ENCODE measurements at regions not wholly inside any gene's neighbourhood (a gene's known extent, or its start where the extent isn't known, plus 50 kb on each side); places are given as distances from the start of the nearest gene placed in this dataset.

- Histone ChIP-seq H3K27ac (no peak overlapping the region), H3K4me1 (ENCODE audit: low read depth) (no peaks in the 10 kb centered on the region), H3K27me3 (no peaks in the 10 kb centered on the region), H3K9me3 (ENCODE audit: low read depth) (no peaks in the 10 kb centered on the region), H3K4me3 (no peak overlapping the region), H3K36me3 (no peaks in the 10 kb centered on the region)
- TF ChIP-seq CTCF (IDR thresholded peaks at IDR 0.05; ENCODE audit: low read depth, low read length): no peak
- peak in 1 of 2 donors; percentile 70 for DNase-seq (ENCODE audit: low read depth in 1 of 2, low spot score in 1 of 2)
These were observed 119.4 kb downstream of the FOXL1 start for GRCh38 chr16:86697715-86698114.

- Histone ChIP-seq H3K27ac (no peak overlapping the region), H3K36me3 (no peaks in the 10 kb centered on the region)
- no peak for TF ChIP-seq CTCF (IDR thresholded peaks at IDR 0.05; ENCODE audit: low read depth, low read length)
These were observed 121.9 kb downstream of the FOXL1 start for GRCh38 chr16:86700046-86700945.

GRCh38 chr16:86701286-86701975 lies 123.1 kb downstream of the FOXL1 start:
- no peaks in the 10 kb centered on the region for H3K36me3 ChIP-seq
- no peaks in the 10 kb centered on the region for H3K9me3 ChIP-seq (ENCODE audit: low read depth)
- no peaks in the 10 kb centered on the region for H3K4me1 ChIP-seq (ENCODE audit: low read depth)
- H3K4me3 ChIP-seq: no peak overlapping the region
- no peaks in the 10 kb centered on the region for H3K27me3 ChIP-seq
- no peak for DNase-seq (ENCODE audit: low read depth in 1 of 2, low spot score in 1 of 2)
- H3K27ac ChIP-seq: no peak overlapping the region
- no peak for TF ChIP-seq CTCF (IDR thresholded peaks at IDR 0.05; ENCODE audit: low read depth, low read length)

More at GRCh38 chr16:86700046-86700945, 121.9 kb downstream of the FOXL1 start:
- no peaks in the 10 kb centered on the region for H3K9me3 ChIP-seq (ENCODE audit: low read depth)
- no peaks in the 10 kb centered on the region for H3K4me1 ChIP-seq (ENCODE audit: low read depth)
- no peaks in the 10 kb centered on the region for H3K27me3 ChIP-seq
- no peak overlapping the region for H3K4me3 ChIP-seq
- no peak for DNase-seq (ENCODE audit: low read depth in 1 of 2, low spot score in 1 of 2)

- H3K27me3 ChIP-seq: no peaks in the 10 kb centered on the region
- no peak overlapping the region for H3K27ac ChIP-seq
- H3K4me1 ChIP-seq (ENCODE audit: low read depth): no peaks in the 10 kb centered on the region
- H3K9me3 ChIP-seq (ENCODE audit: low read depth): no peaks in the 10 kb centered on the region
- H3K4me3 ChIP-seq: no peak overlapping the region
- H3K36me3 ChIP-seq: no peaks in the 10 kb centered on the region
- no peak for DNase-seq (ENCODE audit: low read depth in 1 of 2, low spot score in 1 of 2)
- TF ChIP-seq CTCF (IDR thresholded peaks at IDR 0.05; ENCODE audit: low read depth, low read length): no peak
These were observed 124.7 kb downstream of the FOXL1 start for GRCh38 chr16:86702824-86703588.

- no peaks in the 10 kb centered on the region for H3K27me3 ChIP-seq
- H3K36me3 ChIP-seq: no peaks in the 10 kb centered on the region
- H3K4me1 ChIP-seq (ENCODE audit: low read depth): no peaks in the 10 kb centered on the region
- no peak for DNase-seq (ENCODE audit: low read depth in 1 of 2, low spot score in 1 of 2)
- H3K9me3 ChIP-seq (ENCODE audit: low read depth): no peaks in the 10 kb centered on the region
- TF ChIP-seq CTCF (IDR thresholded peaks at IDR 0.05; ENCODE audit: low read depth, low read length): no peak
- H3K4me3 ChIP-seq: no peak overlapping the region
- no peak overlapping the region for H3K27ac ChIP-seq
These were observed 126.2 kb downstream of the FOXL1 start for GRCh38 chr16:86704516-86704915.

Data from cardiac muscle cell (in vitro differentiated cells and primary cell).